GM18517 (cell line): ENCODE measurements at regions not wholly inside any gene's neighbourhood (a gene's known extent, or its start where the extent isn't known, plus 50 kb on each side); places are given as distances from the start of the nearest gene placed in this dataset.
"Not testable (repeated sequence)": the region's sequence is repeated elsewhere in the genome, so short reads cannot be mapped to it uniquely, and the experiment has no call there.

Experiments used
- ATAC-seq: cut with Tn5 transposase; IDR thresholded peaks from one replicate; pipeline ENCODE4 v1.9.1; 2021; ENCODE audit warnings: mild to moderate bottlenecking, moderate library complexity; ENCODE audit not compliant: unreplicated experiment

GRCh38 chr4:149211876-149212275, 603.8 kb downstream of the IQCM start:
- no peak for ATAC-seq

GRCh38 chr4:149203256-149204001, 612.2 kb downstream of the IQCM start:
- no peak for ATAC-seq

- ATAC-seq, result no peak
Observed at GRCh38 chr4:149202117-149202516, 613.5 kb downstream of the IQCM start.

GRCh38 chr4:149199594-149199993, 616.0 kb downstream of the IQCM start:
- no peak for ATAC-seq

- no peak for ATAC-seq
Observed at GRCh38 chr4:149194061-149194460, 621.6 kb downstream of the IQCM start.

- ATAC-seq, result no peak
Observed at GRCh38 chr4:149187726-149188125, 627.9 kb downstream of the IQCM start.

GRCh38 chr4:149183638-149184037, 632.0 kb downstream of the IQCM start:
- ATAC-seq, result no peak

- not testable (repeated sequence) for ATAC-seq
Observed at GRCh38 chr4:149181459-149181858, 634.2 kb downstream of the IQCM start.

GRCh38 chr4:149176039-149176438, 639.6 kb downstream of the IQCM start:
- ATAC-seq, result no peak

GRCh38 chr4:149175549-149175948, 640.1 kb downstream of the IQCM start:
- no peak for ATAC-seq

GRCh38 chr4:149173241-149174013, 642.2 kb downstream of the IQCM start:
- ATAC-seq, result no peak

- ATAC-seq, result no peak
Observed at GRCh38 chr4:149168645-149169044, 647.0 kb downstream of the IQCM start.

GRCh38 chr4:149166876-149167275, 648.8 kb downstream of the IQCM start:
- no peak for ATAC-seq

GRCh38 chr4:149166365-149166764, 649.3 kb downstream of the IQCM start:
- ATAC-seq, result no peak

- no peak for ATAC-seq
Observed at GRCh38 chr4:149164282-149164681, 651.4 kb downstream of the IQCM start.

- no peak for ATAC-seq
Observed at GRCh38 chr4:149161247-149161646, 654.4 kb downstream of the IQCM start.

GRCh38 chr4:149160370-149160769, 655.3 kb downstream of the IQCM start:
- no peak for ATAC-seq

- ATAC-seq, result no peak
Observed at GRCh38 chr4:149158817-149159216, 656.8 kb downstream of the IQCM start.

- no peak for ATAC-seq
Observed at GRCh38 chr4:149145803-149146202, 669.8 kb downstream of the IQCM start.

GRCh38 chr4:149144060-149144459, 671.6 kb downstream of the IQCM start:
- ATAC-seq, result no peak

GRCh38 chr4:149141391-149141790, 674.3 kb downstream of the IQCM start:
- no peak for ATAC-seq

- no peak for ATAC-seq
Observed at GRCh38 chr4:149140841-149141240, 674.8 kb downstream of the IQCM start.
